Glutamatergic neuron (in vitro differentiated cells): ENCODE measurements at regions not wholly inside any gene's neighbourhood (a gene's known extent, or its start where the extent isn't known, plus 50 kb on each side); places are given as distances from the start of the nearest gene placed in this dataset.

Source experiments
- DNase-seq: peaks from one replicate; pipeline ENCODE4 v3.0.0; 2022
- H3K27ac Mint-ChIP-seq: one replicate; pipeline ENCODE4 v1.8.0; 2020; ENCODE audit warnings: mild to moderate bottlenecking, mixed read lengths, inconsistent platforms; ENCODE audit not compliant: unreplicated experiment
- H3K27me3 Mint-ChIP-seq: one replicate; pipeline ENCODE4 v1.8.0; 2020; ENCODE audit warnings: mild to moderate bottlenecking, moderate library complexity, mixed read lengths, inconsistent platforms; ENCODE audit not compliant: unreplicated experiment
- H3K36me3 Mint-ChIP-seq: one replicate; pipeline ENCODE4 v1.8.0; 2020; ENCODE audit warnings: mild to moderate bottlenecking, mixed read lengths, inconsistent platforms; ENCODE audit not compliant: unreplicated experiment
- H3K4me1 Mint-ChIP-seq: one replicate; pipeline ENCODE4 v1.8.0; 2020; ENCODE audit warnings: mild to moderate bottlenecking, low read depth, mixed read lengths, inconsistent platforms; ENCODE audit not compliant: unreplicated experiment
- H3K4me3 Mint-ChIP-seq: one replicate; pipeline ENCODE4 v1.8.0; 2020; ENCODE audit warnings: mild to moderate bottlenecking, mixed read lengths, inconsistent platforms; ENCODE audit not compliant: unreplicated experiment
- H3K9me3 Mint-ChIP-seq: one replicate; pipeline ENCODE4 v1.8.0; 2020; ENCODE audit warnings: mild to moderate bottlenecking, moderate library complexity, mixed read lengths, inconsistent platforms; ENCODE audit not compliant: unreplicated experiment
- CTCF ChIP-seq: fragments of 200-600 bp; sonication (generic); IDR thresholded peaks from one replicate; pipeline ENCODE4 v1.5.0; 2021; ENCODE audit not compliant: partially characterized antibody, unreplicated experiment

GRCh38 chrX:39580043-39580442, 517.7 kb downstream of the BCOR start:
- Mint-ChIP-seq H3K27ac (no peak overlapping the region), H3K4me3 (no peak overlapping the region), H3K27me3 (no peaks in the 10 kb centered on the region), H3K9me3 (no peaks in the 10 kb centered on the region), H3K4me1 (peaks cover 20% of the 10 kb centered on the region), H3K36me3 (no peaks in the 10 kb centered on the region)
- no peak for TF ChIP-seq CTCF
- DNase-seq: no peak

GRCh38 chrX:39581411-39581810, 516.3 kb downstream of the BCOR start:
- H3K27me3 Mint-ChIP-seq: no peaks in the 10 kb centered on the region
- no peak for DNase-seq
- peaks cover 19% of the 10 kb centered on the region for H3K4me1 Mint-ChIP-seq
- no peaks in the 10 kb centered on the region for H3K9me3 Mint-ChIP-seq
- no peak for TF ChIP-seq CTCF
- H3K36me3 Mint-ChIP-seq: no peaks in the 10 kb centered on the region
- H3K4me3 Mint-ChIP-seq: no peak overlapping the region
- no peak overlapping the region for H3K27ac Mint-ChIP-seq

- DNase-seq: no peak
- H3K4me1 Mint-ChIP-seq: peaks cover 12% of the 10 kb centered on the region
- no peaks in the 10 kb centered on the region for H3K27me3 Mint-ChIP-seq
- no peaks in the 10 kb centered on the region for H3K9me3 Mint-ChIP-seq
- no peak for TF ChIP-seq CTCF
- no peak overlapping the region for H3K4me3 Mint-ChIP-seq
- no peaks in the 10 kb centered on the region for H3K36me3 Mint-ChIP-seq
- no peak overlapping the region for H3K27ac Mint-ChIP-seq
Observed at GRCh38 chrX:39582091-39582490, 515.7 kb downstream of the BCOR start.

- Mint-ChIP-seq H3K4me3 (no peak overlapping the region), H3K9me3 (no peaks in the 10 kb centered on the region), H3K27ac (no peak overlapping the region), H3K27me3 (no peaks in the 10 kb centered on the region), H3K4me1 (peaks cover 4% of the 10 kb centered on the region), H3K36me3 (no peaks in the 10 kb centered on the region)
- TF ChIP-seq CTCF: no peak
- DNase-seq: no peak
Observed at GRCh38 chrX:39582976-39583375, 514.8 kb downstream of the BCOR start.

GRCh38 chrX:39585808-39586207, 511.9 kb downstream of the BCOR start:
- no peaks in the 10 kb centered on the region for H3K9me3 Mint-ChIP-seq
- no peak for DNase-seq
- H3K27ac Mint-ChIP-seq: no peak overlapping the region
- no peaks in the 10 kb centered on the region for H3K36me3 Mint-ChIP-seq
- peaks cover 3% of the 10 kb centered on the region for H3K4me1 Mint-ChIP-seq
- no peak for TF ChIP-seq CTCF
- no peak overlapping the region for H3K4me3 Mint-ChIP-seq
- H3K27me3 Mint-ChIP-seq: no peaks in the 10 kb centered on the region
